Suprapubic skin (tissue), 4 donors: ENCODE measurements at regions not wholly inside any gene's neighbourhood (a gene's known extent, or its start where the extent isn't known, plus 50 kb on each side); places are given as distances from the start of the nearest gene placed in this dataset.

Experiments used
- POLR2A ChIP-seq, 2 donors: fragments of 450-650 bp; IDR thresholded peaks; one replicate each; pipeline ENCODE4 v1.6.1; 2017; ENCODE audit warnings: antibody characterized with exemption in 2 of 2, mild to moderate bottlenecking in 2 of 2, moderate library complexity in 2 of 2
- POLR2AphosphoS5 ChIP-seq, 3 donors: sonication (generic); formaldehyde crosslinking; IDR thresholded peaks; one replicate each; pipeline ENCODE4 v1.6.1; 2017; ENCODE audit warnings: antibody characterized with exemption in 3 of 3
- TF ChIP-seq, protein P1 (sequence below), 2 donors: fragments of 200-600 bp in 1 of 2; fragments of 450-650 bp in 1 of 2; sonication (generic) in 1 of 2; IDR thresholded peaks; one replicate each; pipeline ENCODE4 v1.5.1; 2016 to 2019; ENCODE audit warnings: antibody characterized with exemption in 2 of 2, mild to moderate bottlenecking in 1 of 2, moderate library complexity in 1 of 2

GRCh38 chr17:64787255-64787920, 125.3 kb upstream of the SMURF2 start:
- TF ChIP-seq, protein P1, sequence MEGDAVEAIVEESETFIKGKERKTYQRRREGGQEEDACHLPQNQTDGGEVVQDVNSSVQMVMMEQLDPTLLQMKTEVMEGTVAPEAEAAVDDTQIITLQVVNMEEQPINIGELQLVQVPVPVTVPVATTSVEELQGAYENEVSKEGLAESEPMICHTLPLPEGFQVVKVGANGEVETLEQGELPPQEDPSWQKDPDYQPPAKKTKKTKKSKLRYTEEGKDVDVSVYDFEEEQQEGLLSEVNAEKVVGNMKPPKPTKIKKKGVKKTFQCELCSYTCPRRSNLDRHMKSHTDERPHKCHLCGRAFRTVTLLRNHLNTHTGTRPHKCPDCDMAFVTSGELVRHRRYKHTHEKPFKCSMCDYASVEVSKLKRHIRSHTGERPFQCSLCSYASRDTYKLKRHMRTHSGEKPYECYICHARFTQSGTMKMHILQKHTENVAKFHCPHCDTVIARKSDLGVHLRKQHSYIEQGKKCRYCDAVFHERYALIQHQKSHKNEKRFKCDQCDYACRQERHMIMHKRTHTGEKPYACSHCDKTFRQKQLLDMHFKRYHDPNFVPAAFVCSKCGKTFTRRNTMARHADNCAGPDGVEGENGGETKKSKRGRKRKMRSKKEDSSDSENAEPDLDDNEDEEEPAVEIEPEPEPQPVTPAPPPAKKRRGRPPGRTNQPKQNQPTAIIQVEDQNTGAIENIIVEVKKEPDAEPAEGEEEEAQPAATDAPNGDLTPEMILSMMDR (IDR thresholded peaks at IDR 0.05), result no peak
- no peak for TF ChIP-seq POLR2A (IDR thresholded peaks at IDR 0.05)
- no peak for TF ChIP-seq POLR2AphosphoS5 (IDR thresholded peaks at IDR 0.05)
